ENCODE measurements at regions not wholly inside any gene's neighbourhood (a gene's known extent, or its start where the extent isn't known, plus 50 kb on each side); places are given as distances from the start of the nearest gene placed in this dataset.

GRCh38 chr1:43048601-43049011 lies 89.9 kb upstream of the SLC2A1 start:
- Histone ChIP-seq H3K27me3 (no peaks in the 10 kb centered on the region), H4K20me1 (ENCODE audit: insufficient read depth, poor library complexity, severe bottlenecking) (no peaks in the 10 kb centered on the region), H3K4me3 (no peak overlapping the region), H3K9me2 (replicated peaks; ENCODE audit: insufficient read depth) (no peaks in the 10 kb centered on the region), H3K9me3 (ENCODE audit: low read depth) (no peaks in the 10 kb centered on the region), H3K4me2 (no peak overlapping the region), H2AFZ (no peak overlapping the region), H3K79me2 (no peaks in the 10 kb centered on the region), H3K36me3 (replicated peaks; ENCODE audit: insufficient read depth, low read depth) (no peaks in the 10 kb centered on the region), H3K4me1 (ENCODE audit: insufficient read depth) (peaks cover 38% of the 10 kb centered on the region), H3K27ac (no peak overlapping the region)
- no peak for DNase-seq (ENCODE audit: low spot score)
- WGBS (ENCODE audit: low lambda C conversion rate, missing lambda C conversion rate), result 45% methylated on average over 2 of the region's 2 CpGs
- TF ChIP-seq EZH2phosphoT487 (IDR thresholded peaks at IDR 0.05; ENCODE audit: low read depth, severe bottlenecking, unreplicated experiment), result no peak

GRCh38 chr1:43047135-43047534 lies 88.5 kb upstream of the SLC2A1 start:
- Histone ChIP-seq H3K27me3 (no peaks in the 10 kb centered on the region), H3K4me3 (no peak overlapping the region), H2AFZ (no peak overlapping the region), H3K9me2 (replicated peaks; ENCODE audit: insufficient read depth) (no peaks in the 10 kb centered on the region), H3K4me1 (ENCODE audit: insufficient read depth) (peaks cover 23% of the 10 kb centered on the region), H3K27ac (no peak overlapping the region), H3K79me2 (no peaks in the 10 kb centered on the region), H3K36me3 (replicated peaks; ENCODE audit: insufficient read depth, low read depth) (no peaks in the 10 kb centered on the region), H3K9me3 (ENCODE audit: low read depth) (no peaks in the 10 kb centered on the region), H3K4me2 (no peak overlapping the region), H4K20me1 (ENCODE audit: insufficient read depth, poor library complexity, severe bottlenecking) (no peaks in the 10 kb centered on the region)
- no peak for DNase-seq (ENCODE audit: low spot score)
- WGBS (ENCODE audit: low lambda C conversion rate, missing lambda C conversion rate), result 91% methylated on average over 1 of the region's 1 CpG
- no peak for TF ChIP-seq CTCF (IDR thresholded peaks at IDR 0.05; ENCODE audit: poor library complexity)
- TF ChIP-seq EZH2phosphoT487 (IDR thresholded peaks at IDR 0.05; ENCODE audit: low read depth, severe bottlenecking, unreplicated experiment), result no peak
- TF ChIP-seq EZH2 (IDR thresholded peaks at IDR 0.05; ENCODE audit: borderline replicate concordance), result no peak

GRCh38 chr1:43044572-43045361 lies 86.1 kb upstream of the SLC2A1 start:
- H4K20me1 ChIP-seq (ENCODE audit: insufficient read depth, poor library complexity, severe bottlenecking), result no peaks in the 10 kb centered on the region
- no peak overlapping the region for H3K4me3 ChIP-seq
- no peak overlapping the region for H2AFZ ChIP-seq
- no peaks in the 10 kb centered on the region for H3K36me3 ChIP-seq (replicated peaks; ENCODE audit: insufficient read depth, low read depth)
- H3K9me3 ChIP-seq (ENCODE audit: low read depth), result no peaks in the 10 kb centered on the region
- H3K27ac ChIP-seq, result peak overlapping the region; percentile 30
- TF ChIP-seq EZH2phosphoT487 (IDR thresholded peaks at IDR 0.05; ENCODE audit: low read depth, severe bottlenecking, unreplicated experiment) (no peak), CTCF (IDR thresholded peaks at IDR 0.05; ENCODE audit: poor library complexity) (no peak), EZH2 (IDR thresholded peaks at IDR 0.05; ENCODE audit: borderline replicate concordance) (no peak)
- 39% methylated on average over 6 of the region's 6 CpGs for WGBS (ENCODE audit: low lambda C conversion rate, missing lambda C conversion rate)
- H3K9me2 ChIP-seq (replicated peaks; ENCODE audit: insufficient read depth), result no peaks in the 10 kb centered on the region
- H3K4me2 ChIP-seq, result no peak overlapping the region
- H3K79me2 ChIP-seq, result no peaks in the 10 kb centered on the region
- DNase-seq (ENCODE audit: low spot score), result peak; percentile 47
- peaks cover 16% of the 10 kb centered on the region for H3K4me1 ChIP-seq (ENCODE audit: insufficient read depth)
- no peaks in the 10 kb centered on the region for H3K27me3 ChIP-seq

- no peaks in the 10 kb centered on the region for H3K9me2 ChIP-seq (replicated peaks; ENCODE audit: insufficient read depth)
- no peak for DNase-seq (ENCODE audit: low spot score)
- H4K20me1 ChIP-seq (ENCODE audit: insufficient read depth, poor library complexity, severe bottlenecking), result no peaks in the 10 kb centered on the region
- TF ChIP-seq EZH2phosphoT487 (IDR thresholded peaks at IDR 0.05; ENCODE audit: low read depth, severe bottlenecking, unreplicated experiment) (no peak), CTCF (IDR thresholded peaks at IDR 0.05; ENCODE audit: poor library complexity) (no peak), EZH2 (IDR thresholded peaks at IDR 0.05; ENCODE audit: borderline replicate concordance) (no peak)
- H3K36me3 ChIP-seq (replicated peaks; ENCODE audit: insufficient read depth, low read depth), result no peaks in the 10 kb centered on the region
- H3K4me2 ChIP-seq, result no peak overlapping the region
- H3K79me2 ChIP-seq, result no peaks in the 10 kb centered on the region
- no peak overlapping the region for H3K4me3 ChIP-seq
- no peaks in the 10 kb centered on the region for H3K27me3 ChIP-seq
- H2AFZ ChIP-seq, result no peak overlapping the region
- peaks cover 18% of the 10 kb centered on the region for H3K4me1 ChIP-seq (ENCODE audit: insufficient read depth)
- no peaks in the 10 kb centered on the region for H3K9me3 ChIP-seq (ENCODE audit: low read depth)
- no peak overlapping the region for H3K27ac ChIP-seq
- WGBS (ENCODE audit: low lambda C conversion rate, missing lambda C conversion rate), result 96% methylated on average over 5 of the region's 5 CpGs
Observed at GRCh38 chr1:43043695-43044094, 85.0 kb upstream of the SLC2A1 start.
